ENCODE measurements at regions not wholly inside any gene's neighbourhood (a gene's known extent, or its start where the extent isn't known, plus 50 kb on each side); places are given as distances from the start of the nearest gene placed in this dataset.

DNA sequence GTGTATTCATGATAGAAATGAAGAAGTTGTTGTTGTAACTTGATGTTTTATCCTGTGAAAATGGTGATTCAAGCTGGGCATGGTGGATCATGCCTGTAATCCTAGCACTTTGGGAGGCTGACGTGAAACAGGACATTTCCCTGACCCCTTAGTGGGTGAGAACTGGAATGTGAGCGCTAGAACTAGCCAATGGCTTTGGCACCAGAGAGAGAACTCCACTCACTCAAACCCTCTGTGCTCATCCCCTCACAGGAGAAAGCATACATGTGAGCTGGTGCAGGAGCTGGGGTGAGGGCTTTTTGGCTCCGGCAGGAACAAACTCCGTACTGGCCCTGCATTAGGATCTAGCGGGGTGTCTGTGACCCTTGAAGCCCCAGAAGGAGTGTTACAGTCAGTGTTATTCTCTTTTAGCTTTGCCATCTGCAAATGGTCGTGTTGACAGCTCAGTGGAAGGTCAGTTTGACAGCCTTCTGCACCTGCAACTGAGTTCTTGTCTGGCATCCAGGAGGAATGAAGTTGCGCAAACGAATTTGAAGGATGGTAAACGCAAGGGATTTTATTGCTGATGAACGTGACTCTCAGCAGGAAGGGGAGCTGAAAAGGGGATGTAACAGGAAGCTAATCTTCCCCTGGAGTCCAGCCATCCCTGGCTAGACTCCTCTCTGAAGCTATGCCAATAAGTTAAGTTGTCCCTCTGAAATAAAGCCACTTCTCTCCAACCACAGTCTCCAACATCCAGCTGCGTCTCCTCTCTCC lies 1016.6 kb upstream of the CADM2 start (continued):
- TF ChIP-seq, protein P1, sequence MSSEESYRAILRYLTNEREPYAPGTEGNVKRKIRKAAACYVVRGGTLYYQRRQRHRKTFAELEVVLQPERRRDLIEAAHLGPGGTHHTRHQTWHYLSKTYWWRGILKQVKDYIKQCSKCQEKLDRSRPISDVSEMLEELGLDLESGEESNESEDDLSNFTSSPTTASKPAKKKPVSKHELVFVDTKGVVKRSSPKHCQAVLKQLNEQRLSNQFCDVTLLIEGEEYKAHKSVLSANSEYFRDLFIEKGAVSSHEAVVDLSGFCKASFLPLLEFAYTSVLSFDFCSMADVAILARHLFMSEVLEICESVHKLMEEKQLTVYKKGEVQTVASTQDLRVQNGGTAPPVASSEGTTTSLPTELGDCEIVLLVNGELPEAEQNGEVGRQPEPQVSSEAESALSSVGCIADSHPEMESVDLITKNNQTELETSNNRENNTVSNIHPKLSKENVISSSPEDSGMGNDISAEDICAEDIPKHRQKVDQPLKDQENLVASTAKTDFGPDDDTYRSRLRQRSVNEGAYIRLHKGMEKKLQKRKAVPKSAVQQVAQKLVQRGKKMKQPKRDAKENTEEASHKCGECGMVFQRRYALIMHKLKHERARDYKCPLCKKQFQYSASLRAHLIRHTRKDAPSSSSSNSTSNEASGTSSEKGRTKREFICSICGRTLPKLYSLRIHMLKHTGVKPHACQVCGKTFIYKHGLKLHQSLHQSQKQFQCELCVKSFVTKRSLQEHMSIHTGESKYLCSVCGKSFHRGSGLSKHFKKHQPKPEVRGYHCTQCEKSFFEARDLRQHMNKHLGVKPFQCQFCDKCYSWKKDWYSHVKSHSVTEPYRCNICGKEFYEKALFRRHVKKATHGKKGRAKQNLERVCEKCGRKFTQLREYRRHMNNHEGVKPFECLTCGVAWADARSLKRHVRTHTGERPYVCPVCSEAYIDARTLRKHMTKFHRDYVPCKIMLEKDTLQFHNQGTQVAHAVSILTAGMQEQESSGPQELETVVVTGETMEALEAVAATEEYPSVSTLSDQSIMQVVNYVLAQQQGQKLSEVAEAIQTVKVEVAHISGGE (CRISPR knock-in tag; IDR thresholded peaks at IDR 0.05), result no peak
- TF ChIP-seq ARID2 (IDR thresholded peaks at IDR 0.05) (no peak), TEAD1 (CRISPR knock-in tag; IDR thresholded peaks at IDR 0.05) (no peak)

DNA sequence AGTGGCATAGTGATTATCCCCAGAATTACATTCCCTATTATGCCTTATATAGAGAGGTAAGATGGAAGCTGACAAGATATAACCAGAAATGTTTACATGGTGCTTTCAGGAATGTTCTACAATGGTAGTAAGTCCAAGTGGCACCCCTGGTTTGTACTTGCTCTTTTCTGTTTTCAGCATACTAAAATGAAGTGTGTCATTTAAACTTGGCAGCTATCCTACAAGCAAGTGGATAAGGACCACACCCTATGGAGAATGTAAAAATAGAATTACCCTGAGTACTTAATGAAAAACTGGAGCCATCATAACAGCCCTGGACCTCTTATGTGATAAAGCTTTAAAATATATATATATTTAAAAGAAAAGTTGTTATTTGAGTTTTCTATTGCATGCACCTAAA lies 1012.7 kb upstream of the CADM2 start:
- POLR2A ChIA-PET, result no interaction called here
- no peak for TF ChIP-seq POLR2AphosphoS5 (IDR thresholded peaks at IDR 0.05; ENCODE audit: control insufficient read depth, insufficient read depth, low read depth, low read length)
- no peak for TF ChIP-seq NONO (IDR thresholded peaks at IDR 0.05; ENCODE audit: low read depth in 2 of 2, low read length in 1 of 2)
- no peak for TF ChIP-seq HMG20A (CRISPR knock-in tag; conservative IDR thresholded peaks at IDR 0.05)
- TF ChIP-seq NR1H2 (CRISPR knock-in tag; IDR thresholded peaks at IDR 0.05), result no peak
- TF ChIP-seq NUFIP1 (IDR thresholded peaks at IDR 0.05; ENCODE audit: partially characterized antibody), result no peak
- TF ChIP-seq ZKSCAN8 (CRISPR knock-in tag; IDR thresholded peaks at IDR 0.05), result no peak
- TF ChIP-seq, protein P2, sequence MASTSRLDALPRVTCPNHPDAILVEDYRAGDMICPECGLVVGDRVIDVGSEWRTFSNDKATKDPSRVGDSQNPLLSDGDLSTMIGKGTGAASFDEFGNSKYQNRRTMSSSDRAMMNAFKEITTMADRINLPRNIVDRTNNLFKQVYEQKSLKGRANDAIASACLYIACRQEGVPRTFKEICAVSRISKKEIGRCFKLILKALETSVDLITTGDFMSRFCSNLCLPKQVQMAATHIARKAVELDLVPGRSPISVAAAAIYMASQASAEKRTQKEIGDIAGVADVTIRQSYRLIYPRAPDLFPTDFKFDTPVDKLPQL (IDR thresholded peaks at IDR 0.05; ENCODE audit: extremely low read depth, insufficient read length), result no peak
- TF ChIP-seq ZNF79 (CRISPR knock-in tag; IDR thresholded peaks at IDR 0.05; ENCODE audit: low read depth), result no peak
- no peak for TF ChIP-seq HDAC8 (tag; IDR thresholded peaks at IDR 0.05)
- no peak for TF ChIP-seq ZNF232 (CRISPR knock-in tag; IDR thresholded peaks at IDR 0.05)
- no peak for TF ChIP-seq TARDBP (IDR thresholded peaks at IDR 0.05)
- no peak for TF ChIP-seq ZNF134 (CRISPR knock-in tag; conservative IDR thresholded peaks at IDR 0.05)
- TF ChIP-seq, protein P3, sequence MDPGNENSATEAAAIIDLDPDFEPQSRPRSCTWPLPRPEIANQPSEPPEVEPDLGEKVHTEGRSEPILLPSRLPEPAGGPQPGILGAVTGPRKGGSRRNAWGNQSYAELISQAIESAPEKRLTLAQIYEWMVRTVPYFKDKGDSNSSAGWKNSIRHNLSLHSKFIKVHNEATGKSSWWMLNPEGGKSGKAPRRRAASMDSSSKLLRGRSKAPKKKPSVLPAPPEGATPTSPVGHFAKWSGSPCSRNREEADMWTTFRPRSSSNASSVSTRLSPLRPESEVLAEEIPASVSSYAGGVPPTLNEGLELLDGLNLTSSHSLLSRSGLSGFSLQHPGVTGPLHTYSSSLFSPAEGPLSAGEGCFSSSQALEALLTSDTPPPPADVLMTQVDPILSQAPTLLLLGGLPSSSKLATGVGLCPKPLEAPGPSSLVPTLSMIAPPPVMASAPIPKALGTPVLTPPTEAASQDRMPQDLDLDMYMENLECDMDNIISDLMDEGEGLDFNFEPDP (CRISPR knock-in tag; IDR thresholded peaks at IDR 0.05), result no peak

More for the DNA sequence above, 1012.7 kb upstream of the CADM2 start:
- no peak overlapping the region for H2AFZ ChIP-seq (ENCODE audit: low read depth, low read length)
- no peaks in the 10 kb centered on the region for H3K9me1 ChIP-seq (ENCODE audit: control insufficient read depth, insufficient read depth, low read length)
- H3K4me3 ChIP-seq, result no peak overlapping the region
- intact Hi-C loops (cut with micrococcal nuclease), result no loop called here
- no peaks in the 10 kb centered on the region for H3K27me3 ChIP-seq (ENCODE audit: control insufficient read depth in 2 of 2, insufficient read depth in 2 of 2, low read length in 2 of 2)
- no peak overlapping the region for H3K27ac ChIP-seq (ENCODE audit: extremely low read depth, low read depth, low read length)
- no TSS peak for BruUV-seq (replicated peaks)
- H3K4me2 ChIP-seq (ENCODE audit: insufficient read depth, low read length), result no peak overlapping the region
- no peaks in the 10 kb centered on the region for H3K9me3 ChIP-seq (replicated peaks; ENCODE audit: control insufficient read depth, insufficient read depth, low read depth, low read length)
- FAIRE-seq (no peak), ATAC-seq (no peak), DNase-seq (ENCODE audit: extremely low read depth in 1 of 4, low spot score in 3 of 4) (no peak)
- H3K4me1 ChIP-seq (replicated peaks in 1 of 2; ENCODE audit: control insufficient read depth in 2 of 2, insufficient read depth in 2 of 2, low read length in 2 of 2), result no peaks in the 10 kb centered on the region
- in situ Hi-C loops (cut with MboI), result no loop called here
- H3K9ac ChIP-seq (ENCODE audit: insufficient read depth in 1 of 2, low read depth in 2 of 2, low read length in 2 of 2), result no peak overlapping the region
- no peaks in the 10 kb centered on the region for H3K79me2 ChIP-seq (ENCODE audit: control insufficient read depth, insufficient read depth, low read length)
- H4K20me1 ChIP-seq (replicated peaks; ENCODE audit: control insufficient read depth, insufficient read depth, low read length), result no peaks in the 10 kb centered on the region
- CTCF ChIA-PET (ENCODE audit: low intra/inter-chr PET ratio), result no interaction called here
- no peaks in the 10 kb centered on the region for H3K36me3 ChIP-seq (ENCODE audit: control insufficient read depth, insufficient read depth, low read length)

All from K562 (cell line).